Pancreas (tissue), 10 donors: ENCODE measurements at regions not wholly inside any gene's neighbourhood (a gene's known extent, or its start where the extent isn't known, plus 50 kb on each side); places are given as distances from the start of the nearest gene placed in this dataset.

ENCODE experiments used
- ATAC-seq, 4 donors: fragments of 200-7000 bp; cut with Tn5 transposase; one replicate each; pipeline versions ENCODE4 v1.8.0 to v1.9.1; 2020; ENCODE audit warnings: mild to moderate bottlenecking in 4 of 4, moderate library complexity in 4 of 4
- DNase-seq, 6 donors: peaks; one replicate each; pipeline ENCODE4 v3.0.0-alpha.2; 2020
- FAIRE-seq: peaks from 2 replicates; lab custom pipeline; 2012; peaks lifted over from hg19 to GRCh38; lab: Jason Lieb, UNC
- H3K27ac ChIP-seq, 4 donors: fragments of 200-600 bp; sonication (generic); 1 replicate in 3 of 4; 2 replicates in 1 of 4; pipeline versions ENCODE4 v1.5.0 to v1.8.0; 2020
- H3K27me3 ChIP-seq, 4 donors: fragments of 200-600 bp; one replicate each; pipeline ENCODE4 v1.8.0; 2021
- H3K36me3 ChIP-seq, 3 donors: fragments of 200-600 bp; sonication (generic) in 1 of 3; one replicate each; pipeline versions ENCODE4 v1.5.0 to v1.8.0; 2020 to 2021
- H3K4me1 ChIP-seq, 3 donors: fragments of 200-600 bp; one replicate each; pipeline ENCODE4 v1.8.0; 2021
- H3K4me3 ChIP-seq, 4 donors: fragments of 200-600 bp; sonication (generic) in 2 of 4; one replicate each; pipeline versions ENCODE4 v1.5.0 to v1.8.0; 2020 to 2021
- H3K9me3 ChIP-seq, 4 donors: fragments of 200-600 bp; one replicate each; pipeline ENCODE4 v1.8.0; 2021
- CTCF ChIP-seq, 4 donors: fragments of 200-600 bp; sonication (generic) in 3 of 4; IDR thresholded peaks; one replicate each; pipeline versions ENCODE4 v1.5.0 to v1.8.0; 2021; ENCODE audit warnings: antibody characterized with exemption in 4 of 4
- WGBS, 2 donors: extraction: QIAGEN DNeasy Blood & Tissue Kit; methylation state at CpG; one replicate each; pipeline ENCODE4 v1.1.7; 2013; 5-methylcytosine and 5-hydroxymethylcytosine counted together
- intact Hi-C, 3 donors: fragments of 100-400 bp; cut with DNase I; formaldehyde crosslinking; loops; one replicate each; pipeline versions ENCODE4 v1.11.1 to v1.14.2; 2022
- donor health status: healthy with polysubstance abuse.
- donor health status: DM: no; HTN: no; CAD: no; lungs with moderate emphysema.
- donor health status: DM: no; HTN: no; CAD: no.
- donor health status: control.
- donor health status: control.
- donor health status: Bipolar disorder and iron deficiency.
- donor health status: DM: yes; HTN: yes; CAD: no.
- donor health status: DM: no; HTN: no; CAD: no.
- donor health status: DM: no; HTN: no; CAD: no.
- donor health status: DM: yes; HTN: yes; CAD: no.

DNA sequence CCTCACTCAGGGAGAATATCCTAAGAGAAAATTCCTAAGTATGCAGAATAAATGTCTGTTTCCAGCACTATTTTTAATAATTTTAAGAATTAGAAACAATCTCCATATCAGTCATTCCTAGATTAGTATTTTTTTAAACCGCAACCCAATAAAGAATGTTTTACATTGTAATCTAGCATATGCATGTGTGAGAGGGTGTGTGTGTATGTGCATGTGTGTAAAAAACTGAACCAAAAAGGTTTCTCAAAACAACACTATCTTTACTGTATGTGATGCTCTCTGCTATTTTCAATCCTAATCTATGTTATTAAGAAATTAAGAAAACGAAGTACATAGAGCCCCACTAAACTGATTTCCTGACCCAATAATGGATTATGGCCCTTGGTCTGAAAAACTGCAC is 90.6 kb upstream of the AKIP1 start:
- H3K36me3 ChIP-seq = no peaks in the 10 kb centered on the region
- WGBS, 2 donors = 48 to 70% methylated on average over 2 of the region's 2 CpGs
- no peak for FAIRE-seq
- no peak for ATAC-seq
- H3K4me1 ChIP-seq = no peaks in the 10 kb centered on the region
- H3K27me3 ChIP-seq = no peaks in the 10 kb centered on the region
- no peak for DNase-seq
- intact Hi-C loops = no loop called here
- no peaks in the 10 kb centered on the region for H3K9me3 ChIP-seq
- H3K27ac ChIP-seq = no peak overlapping the region
- no peak overlapping the region for H3K4me3 ChIP-seq
- no peak for TF ChIP-seq CTCF (IDR thresholded peaks at IDR 0.05)

- Histone ChIP-seq H3K4me1 (no peaks in the 10 kb centered on the region), H3K27me3 (no peaks in the 10 kb centered on the region), H3K9me3 (no peaks in the 10 kb centered on the region), H3K27ac (no peak overlapping the region), H3K36me3 (no peaks in the 10 kb centered on the region), H3K4me3 (no peak overlapping the region)
- no peak for TF ChIP-seq CTCF (IDR thresholded peaks at IDR 0.05)
- DNase-seq = no peak
- no peak for FAIRE-seq
- 76 to 79% methylated on average over 6 of the region's 6 CpGs for WGBS, 2 donors
- intact Hi-C loops = no loop called here
- ATAC-seq = no peak
Measured at GRCh38 chr11:8822469-8822868, 88.5 kb upstream of the AKIP1 start.

- H3K4me3 ChIP-seq = no peak overlapping the region
- no peaks in the 10 kb centered on the region for H3K9me3 ChIP-seq
- 64 to 97% methylated on average over 2 of the region's 2 CpGs for WGBS, 2 donors
- no peaks in the 10 kb centered on the region for H3K4me1 ChIP-seq
- ATAC-seq = no peak
- no peak for DNase-seq
- H3K27ac ChIP-seq = no peak overlapping the region
- FAIRE-seq = no peak
- no peaks in the 10 kb centered on the region for H3K27me3 ChIP-seq
- no peaks in the 10 kb centered on the region for H3K36me3 ChIP-seq
- TF ChIP-seq CTCF (IDR thresholded peaks at IDR 0.05) = no peak
- intact Hi-C loops = no loop called here
Measured at GRCh38 chr11:8823174-8823742, 87.7 kb upstream of the AKIP1 start.

DNA sequence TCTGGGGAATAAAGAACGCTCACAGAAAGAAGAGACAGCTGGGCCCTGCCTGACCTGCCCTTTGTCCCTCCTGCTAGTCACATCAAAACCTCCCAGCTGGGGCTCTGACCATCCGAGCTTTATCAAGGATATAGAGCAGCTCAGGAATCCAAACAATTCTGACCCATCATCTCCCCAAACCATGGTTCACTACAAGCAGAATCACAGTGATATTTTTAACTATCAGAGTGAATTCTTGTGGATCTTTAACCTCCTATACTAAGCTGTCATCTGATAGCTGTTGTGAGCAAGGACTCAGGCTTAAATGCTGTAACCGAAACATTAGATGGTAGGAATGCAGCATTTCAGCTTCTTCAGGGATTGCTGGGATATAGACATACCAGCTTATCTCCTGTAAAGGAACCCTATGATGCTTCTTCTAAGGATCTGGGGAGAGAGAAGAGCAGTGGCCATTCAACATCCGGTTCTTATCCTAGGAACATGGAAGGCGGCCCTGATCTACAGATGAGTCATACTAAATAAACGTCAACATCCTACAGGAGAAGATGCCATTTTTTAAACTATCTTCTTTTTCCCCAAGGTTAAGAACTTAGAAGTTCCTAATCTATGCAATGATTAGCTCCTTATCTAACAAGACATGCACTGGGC is 84.7 kb upstream of the AKIP1 start:
- no peak overlapping the region for H3K27ac ChIP-seq
- DNase-seq (peak in 1 of 6 donors; percentile 9), ATAC-seq (peak in 1 of 4 donors; percentile 26), FAIRE-seq (no peak)
- intact Hi-C loops = no loop called here
- no peak for TF ChIP-seq CTCF (IDR thresholded peaks at IDR 0.05)
- H3K9me3 ChIP-seq = no peaks in the 10 kb centered on the region
- H3K36me3 ChIP-seq = no peaks in the 10 kb centered on the region
- no peaks in the 10 kb centered on the region for H3K27me3 ChIP-seq
- 67 to 80% methylated on average over 6 of the region's 6 CpGs for WGBS, 2 donors
- no peak overlapping the region for H3K4me3 ChIP-seq
- no peaks in the 10 kb centered on the region for H3K4me1 ChIP-seq

GRCh38 chr11:8826901-8827560 is 84.0 kb upstream of the AKIP1 start:
- no peak for TF ChIP-seq CTCF (IDR thresholded peaks at IDR 0.05)
- intact Hi-C loops = no loop called here
- ATAC-seq = no peak
- peak in 1 of 6 donors; percentile 2 for DNase-seq
- Histone ChIP-seq H3K9me3 (no peaks in the 10 kb centered on the region), H3K4me3 (no peak overlapping the region), H3K27me3 (no peaks in the 10 kb centered on the region), H3K4me1 (no peaks in the 10 kb centered on the region), H3K36me3 (no peaks in the 10 kb centered on the region), H3K27ac (no peak overlapping the region)
- 53 to 62% methylated on average over 6 of the region's 6 CpGs for WGBS, 2 donors
- no peak for FAIRE-seq
